ENCODE measurements at regions not wholly inside any gene's neighbourhood (a gene's known extent, or its start where the extent isn't known, plus 50 kb on each side); places are given as distances from the start of the nearest gene placed in this dataset.

DNA sequence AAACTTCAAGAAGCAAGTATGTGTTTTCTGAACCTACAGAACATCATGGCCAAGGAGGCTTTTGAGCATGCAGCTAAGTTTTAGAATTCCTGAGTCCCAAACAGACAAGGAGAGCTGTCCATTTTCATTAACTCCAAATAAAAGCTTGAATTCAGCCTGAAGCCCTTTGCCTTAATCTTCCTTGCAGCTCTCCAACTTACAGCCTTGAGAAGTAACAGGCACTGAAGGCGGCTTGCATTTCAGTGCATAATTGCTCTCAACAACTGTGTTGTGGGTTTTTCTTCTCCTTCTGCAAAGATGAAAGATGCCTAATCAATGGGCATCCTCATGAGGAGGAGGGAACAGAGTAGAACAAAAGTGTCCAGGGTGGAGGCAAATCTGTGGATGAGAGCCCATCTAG is 286.0 kb downstream of the FAT3 start:
- Mint-ChIP-seq H3K4me3 (ENCODE audit: unreplicated experiment) (no peak overlapping the region), H3K27ac (ENCODE audit: unreplicated experiment) (no peak overlapping the region), H3K4me1 (ENCODE audit: low read depth, unreplicated experiment) (no peaks in the 10 kb centered on the region), H3K27me3 (ENCODE audit: insufficient read depth, unreplicated experiment) (peaks cover 4% of the 10 kb centered on the region), H3K9me3 (ENCODE audit: unreplicated experiment) (no peaks in the 10 kb centered on the region), H3K36me3 (ENCODE audit: insufficient read depth, unreplicated experiment) (no peaks in the 10 kb centered on the region)
- TF ChIP-seq, protein P1, sequence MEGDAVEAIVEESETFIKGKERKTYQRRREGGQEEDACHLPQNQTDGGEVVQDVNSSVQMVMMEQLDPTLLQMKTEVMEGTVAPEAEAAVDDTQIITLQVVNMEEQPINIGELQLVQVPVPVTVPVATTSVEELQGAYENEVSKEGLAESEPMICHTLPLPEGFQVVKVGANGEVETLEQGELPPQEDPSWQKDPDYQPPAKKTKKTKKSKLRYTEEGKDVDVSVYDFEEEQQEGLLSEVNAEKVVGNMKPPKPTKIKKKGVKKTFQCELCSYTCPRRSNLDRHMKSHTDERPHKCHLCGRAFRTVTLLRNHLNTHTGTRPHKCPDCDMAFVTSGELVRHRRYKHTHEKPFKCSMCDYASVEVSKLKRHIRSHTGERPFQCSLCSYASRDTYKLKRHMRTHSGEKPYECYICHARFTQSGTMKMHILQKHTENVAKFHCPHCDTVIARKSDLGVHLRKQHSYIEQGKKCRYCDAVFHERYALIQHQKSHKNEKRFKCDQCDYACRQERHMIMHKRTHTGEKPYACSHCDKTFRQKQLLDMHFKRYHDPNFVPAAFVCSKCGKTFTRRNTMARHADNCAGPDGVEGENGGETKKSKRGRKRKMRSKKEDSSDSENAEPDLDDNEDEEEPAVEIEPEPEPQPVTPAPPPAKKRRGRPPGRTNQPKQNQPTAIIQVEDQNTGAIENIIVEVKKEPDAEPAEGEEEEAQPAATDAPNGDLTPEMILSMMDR (IDR thresholded peaks at IDR 0.05; ENCODE audit: insufficient read depth in 1 of 2, low read depth in 1 of 2, low read length in 1 of 2, severe bottlenecking in 1 of 2, unreplicated experiment in 1 of 2), result no peak
- ChIA-PET POLR2A (no interaction called here), CTCF (no interaction called here)
- Histone ChIP-seq H3K4me1 (no peaks in the 10 kb centered on the region), H3K4me3 (ENCODE audit: low read depth, low read length) (no peak overlapping the region), H3K27me3 (replicated peaks; ENCODE audit: control insufficient read depth, insufficient read depth, low read length) (no peaks in the 10 kb centered on the region), H3K36me3 (ENCODE audit: control insufficient read depth, insufficient read depth, low read length) (no peaks in the 10 kb centered on the region), H3K9me3 (no peaks in the 10 kb centered on the region)
- intact Hi-C loops (cut with micrococcal nuclease; ENCODE audit: unreplicated experiment), result no loop called here
- DNase-seq, result no peak
- BruUV-seq (replicated peaks), result no TSS peak

DNA sequence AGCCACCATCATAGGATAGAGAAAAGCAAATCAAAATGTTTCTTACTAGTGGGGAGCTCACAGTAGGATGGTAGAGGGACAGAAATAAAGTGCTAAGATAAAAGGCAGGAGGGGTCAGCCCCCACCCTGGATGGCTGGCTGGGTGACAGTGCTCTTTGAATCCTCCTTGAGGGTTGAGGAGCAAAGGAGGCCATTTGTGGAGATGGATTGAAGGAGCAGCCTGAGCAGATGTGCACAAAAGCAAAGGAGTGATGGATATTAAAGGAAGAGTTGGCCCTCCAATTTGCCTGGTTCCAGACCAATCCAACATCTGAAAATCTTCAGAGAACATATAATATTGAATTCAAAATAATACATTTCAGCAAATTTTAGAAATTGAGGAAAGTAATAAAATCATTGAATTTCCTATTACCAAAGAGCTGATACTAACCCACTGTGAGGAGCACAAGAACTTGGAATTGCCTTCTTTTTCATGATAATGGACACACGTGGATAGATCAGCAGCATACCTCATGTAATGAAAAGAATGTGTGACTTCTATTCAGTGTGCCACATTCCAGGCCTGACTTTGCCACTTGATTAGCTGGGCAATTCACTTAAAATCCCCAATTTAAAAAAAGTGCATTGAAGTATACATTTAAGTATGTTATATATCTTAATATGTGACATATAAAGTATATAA is 287.0 kb downstream of the FAT3 start:
- no TSS peak for BruUV-seq (replicated peaks)
- Histone ChIP-seq H3K9me3 (no peaks in the 10 kb centered on the region), H3K36me3 (ENCODE audit: control insufficient read depth, insufficient read depth, low read length) (no peaks in the 10 kb centered on the region), H3K27me3 (replicated peaks; ENCODE audit: control insufficient read depth, insufficient read depth, low read length) (no peaks in the 10 kb centered on the region), H3K4me3 (ENCODE audit: low read depth, low read length) (no peak overlapping the region), H3K4me1 (no peaks in the 10 kb centered on the region)
- no peak for DNase-seq
- Mint-ChIP-seq H3K4me1 (ENCODE audit: low read depth, unreplicated experiment) (no peaks in the 10 kb centered on the region), H3K9me3 (ENCODE audit: unreplicated experiment) (no peaks in the 10 kb centered on the region), H3K27ac (ENCODE audit: unreplicated experiment) (no peak overlapping the region), H3K27me3 (ENCODE audit: insufficient read depth, unreplicated experiment) (peaks cover 4% of the 10 kb centered on the region), H3K36me3 (ENCODE audit: insufficient read depth, unreplicated experiment) (no peaks in the 10 kb centered on the region), H3K4me3 (ENCODE audit: unreplicated experiment) (no peak overlapping the region)
- ChIA-PET CTCF (no interaction called here), POLR2A (no interaction called here)
- TF ChIP-seq, protein P1 (IDR thresholded peaks at IDR 0.05; ENCODE audit: insufficient read depth in 1 of 2, low read depth in 1 of 2, low read length in 1 of 2, severe bottlenecking in 1 of 2, unreplicated experiment in 1 of 2), result no peak
- intact Hi-C loops (cut with micrococcal nuclease; ENCODE audit: unreplicated experiment), result no loop called here

DNA sequence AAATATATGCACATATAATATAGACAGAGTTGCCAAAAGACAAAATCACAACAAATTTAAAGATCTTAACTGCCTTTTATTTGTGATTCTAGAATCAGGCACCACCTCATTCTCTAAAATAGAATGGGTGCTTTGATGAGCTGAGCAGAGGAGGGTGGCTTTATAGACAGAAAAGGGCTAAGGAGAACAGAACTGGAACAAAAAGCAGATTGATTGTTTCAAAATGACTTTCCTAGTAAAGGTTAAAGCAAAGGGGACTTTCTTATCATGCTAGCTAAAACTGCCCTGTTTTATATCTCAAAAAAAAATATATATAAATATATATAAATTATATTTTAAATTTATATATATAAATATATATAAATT is 287.6 kb downstream of the FAT3 start:
- DNase-seq, result no peak
- no peaks in the 10 kb centered on the region for H3K4me1 Mint-ChIP-seq (ENCODE audit: low read depth, unreplicated experiment)
- Histone ChIP-seq H3K27me3 (replicated peaks; ENCODE audit: control insufficient read depth, insufficient read depth, low read length) (no peaks in the 10 kb centered on the region), H3K4me1 (no peaks in the 10 kb centered on the region), H3K9me3 (no peaks in the 10 kb centered on the region), H3K36me3 (ENCODE audit: control insufficient read depth, insufficient read depth, low read length) (no peaks in the 10 kb centered on the region), H3K4me3 (ENCODE audit: low read depth, low read length) (no peak overlapping the region)
- TF ChIP-seq, protein P1 (IDR thresholded peaks at IDR 0.05; ENCODE audit: insufficient read depth in 1 of 2, low read depth in 1 of 2, low read length in 1 of 2, severe bottlenecking in 1 of 2, unreplicated experiment in 1 of 2), result no peak
- no TSS peak for BruUV-seq (replicated peaks)
- no peaks in the 10 kb centered on the region for H3K36me3 Mint-ChIP-seq (ENCODE audit: insufficient read depth, unreplicated experiment)
- H3K27ac Mint-ChIP-seq (ENCODE audit: unreplicated experiment), result no peak overlapping the region
- no peaks in the 10 kb centered on the region for H3K27me3 Mint-ChIP-seq (ENCODE audit: insufficient read depth, unreplicated experiment)
- CTCF ChIA-PET, result no interaction called here
- no peak overlapping the region for H3K4me3 Mint-ChIP-seq (ENCODE audit: unreplicated experiment)
- POLR2A ChIA-PET, result no interaction called here
- no peaks in the 10 kb centered on the region for H3K9me3 Mint-ChIP-seq (ENCODE audit: unreplicated experiment)
- intact Hi-C loops (cut with micrococcal nuclease; ENCODE audit: unreplicated experiment), result no loop called here

All from Caco-2 (cell line).